Type B pancreatic cell (in vitro differentiated cells): ENCODE measurements at regions not wholly inside any gene's neighbourhood (a gene's known extent, or its start where the extent isn't known, plus 50 kb on each side); places are given as distances from the start of the nearest gene placed in this dataset.

Source experiments
- DNase-seq: peaks from one replicate; pipeline ENCODE4 v3.0.0; 2021; ENCODE audit warnings: mixed read lengths; ENCODE audit not compliant: unreplicated experiment; ENCODE audit errors: extremely low spot score
- H3K27ac Mint-ChIP-seq: 2 replicates; pipeline ENCODE4 v1.8.0; 2021; ENCODE audit warnings: mild to moderate bottlenecking, mixed read lengths
- H3K27me3 Mint-ChIP-seq: 2 replicates; pipeline ENCODE4 v1.8.0; 2021; ENCODE audit warnings: mixed read lengths
- H3K36me3 Mint-ChIP-seq: 2 replicates; pipeline ENCODE4 v1.8.0; 2021; ENCODE audit warnings: mixed read lengths
- H3K4me1 Mint-ChIP-seq: one replicate; pipeline ENCODE4 v1.8.0; 2021; ENCODE audit warnings: mixed read lengths; ENCODE audit not compliant: unreplicated experiment
- H3K4me3 Mint-ChIP-seq: 2 replicates; pipeline ENCODE4 v1.8.0; 2021; ENCODE audit warnings: mild to moderate bottlenecking, mixed read lengths
- H3K9me3 Mint-ChIP-seq: 2 replicates; pipeline ENCODE4 v1.8.0; 2021; ENCODE audit warnings: mixed read lengths
- TF ChIP-seq, protein P1 (sequence below): fragments of 200-600 bp; sonication (generic); conservative IDR thresholded peaks from 2 replicates; pipeline ENCODE4 v1.5.0; 2021; ENCODE audit warnings: antibody characterized with exemption, mild to moderate bottlenecking

DNA sequence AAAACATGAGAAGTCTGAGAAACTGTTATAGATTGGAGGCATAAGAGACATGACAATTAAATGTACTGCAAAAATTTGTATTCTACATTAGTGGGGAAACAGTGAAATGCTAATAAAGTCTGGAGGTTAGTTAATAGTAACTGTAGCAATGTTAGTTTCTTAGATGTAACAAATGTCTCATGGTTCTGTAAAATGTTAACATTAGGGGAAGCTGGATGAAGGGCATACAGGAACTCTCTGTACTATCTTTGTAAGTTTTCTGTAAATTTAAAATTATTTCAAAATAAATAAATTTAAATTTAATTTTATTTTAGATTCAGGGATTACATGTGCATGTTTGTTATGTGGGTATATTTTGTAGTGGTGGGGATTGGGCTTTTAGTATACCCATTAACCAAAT is 70.0 kb upstream of the IRX6 start:
- peaks cover 12% of the 10 kb centered on the region for H3K9me3 Mint-ChIP-seq
- no peak overlapping the region for H3K27ac Mint-ChIP-seq
- H3K4me1 Mint-ChIP-seq = peaks cover 18% of the 10 kb centered on the region
- TF ChIP-seq, protein P1, sequence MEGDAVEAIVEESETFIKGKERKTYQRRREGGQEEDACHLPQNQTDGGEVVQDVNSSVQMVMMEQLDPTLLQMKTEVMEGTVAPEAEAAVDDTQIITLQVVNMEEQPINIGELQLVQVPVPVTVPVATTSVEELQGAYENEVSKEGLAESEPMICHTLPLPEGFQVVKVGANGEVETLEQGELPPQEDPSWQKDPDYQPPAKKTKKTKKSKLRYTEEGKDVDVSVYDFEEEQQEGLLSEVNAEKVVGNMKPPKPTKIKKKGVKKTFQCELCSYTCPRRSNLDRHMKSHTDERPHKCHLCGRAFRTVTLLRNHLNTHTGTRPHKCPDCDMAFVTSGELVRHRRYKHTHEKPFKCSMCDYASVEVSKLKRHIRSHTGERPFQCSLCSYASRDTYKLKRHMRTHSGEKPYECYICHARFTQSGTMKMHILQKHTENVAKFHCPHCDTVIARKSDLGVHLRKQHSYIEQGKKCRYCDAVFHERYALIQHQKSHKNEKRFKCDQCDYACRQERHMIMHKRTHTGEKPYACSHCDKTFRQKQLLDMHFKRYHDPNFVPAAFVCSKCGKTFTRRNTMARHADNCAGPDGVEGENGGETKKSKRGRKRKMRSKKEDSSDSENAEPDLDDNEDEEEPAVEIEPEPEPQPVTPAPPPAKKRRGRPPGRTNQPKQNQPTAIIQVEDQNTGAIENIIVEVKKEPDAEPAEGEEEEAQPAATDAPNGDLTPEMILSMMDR = no peak
- H3K36me3 Mint-ChIP-seq = no peaks in the 10 kb centered on the region
- peaks cover 21% of the 10 kb centered on the region for H3K27me3 Mint-ChIP-seq
- H3K4me3 Mint-ChIP-seq = no peak overlapping the region
- DNase-seq = no peak

DNA sequence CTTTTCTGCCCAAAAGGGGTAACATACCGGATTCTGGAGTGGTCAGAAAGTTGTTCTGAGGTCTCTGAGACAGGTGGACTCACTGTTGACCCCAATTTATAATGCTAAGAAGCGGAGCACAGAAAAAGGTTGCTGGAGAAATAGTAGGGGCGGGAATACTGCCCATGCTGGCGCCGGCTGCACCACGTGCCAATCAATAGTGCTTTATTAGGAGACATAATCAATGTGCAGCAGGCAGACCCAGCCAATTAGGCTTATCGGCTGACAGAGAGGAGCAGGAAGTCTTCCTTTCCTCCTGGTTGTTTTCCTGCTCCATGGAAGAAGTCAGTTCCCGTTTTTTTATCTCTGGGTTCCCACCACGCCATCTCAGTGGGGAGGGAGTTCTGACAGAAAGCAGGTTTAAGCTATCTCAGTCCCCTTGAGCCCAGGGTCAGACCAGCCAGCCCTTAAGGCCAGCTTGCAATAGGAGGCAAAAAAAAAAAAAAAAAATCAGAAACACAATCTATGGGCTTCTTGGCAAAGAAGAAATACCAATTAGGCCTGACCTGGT is 68.2 kb upstream of the IRX6 start:
- no peaks in the 10 kb centered on the region for H3K36me3 Mint-ChIP-seq
- no peak overlapping the region for H3K4me3 Mint-ChIP-seq
- H3K9me3 Mint-ChIP-seq = peaks cover 12% of the 10 kb centered on the region
- no peak overlapping the region for H3K27ac Mint-ChIP-seq
- TF ChIP-seq, protein P1 = no peak
- peaks cover 18% of the 10 kb centered on the region for H3K4me1 Mint-ChIP-seq
- no peak for DNase-seq
- H3K27me3 Mint-ChIP-seq = peaks cover 25% of the 10 kb centered on the region

DNA sequence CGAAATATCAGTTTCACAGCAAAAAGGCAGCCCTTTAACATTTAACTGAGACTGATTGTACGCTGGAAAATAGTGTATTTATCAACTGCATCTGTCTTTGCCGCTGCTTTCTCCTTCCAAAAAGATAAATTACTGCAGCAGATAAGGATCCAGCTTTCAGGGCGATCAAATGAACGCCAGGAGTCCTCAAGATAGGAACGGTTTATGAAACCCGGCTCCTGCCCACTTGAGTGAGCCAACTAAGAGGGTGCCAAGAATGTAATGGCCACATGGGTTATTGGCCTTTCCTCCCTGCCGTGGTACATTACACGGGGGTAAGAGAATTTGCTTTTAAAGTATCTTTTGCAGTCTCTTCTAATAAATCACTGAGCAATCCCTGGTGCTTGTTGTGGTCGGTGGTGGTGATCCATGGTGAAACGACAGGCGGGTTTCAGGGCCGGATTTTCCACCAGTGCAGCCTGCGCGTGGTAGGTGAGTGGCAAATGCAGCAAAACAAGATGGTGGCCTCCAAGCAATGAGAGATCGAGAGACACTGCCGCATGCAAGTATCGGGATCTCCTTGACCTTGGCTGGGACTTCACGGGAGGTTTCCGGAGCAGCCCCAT is 67.5 kb upstream of the IRX6 start:
- H3K36me3 Mint-ChIP-seq = no peaks in the 10 kb centered on the region
- DNase-seq = no peak
- peaks cover 23% of the 10 kb centered on the region for H3K27me3 Mint-ChIP-seq
- TF ChIP-seq, protein P1 = no peak
- no peak overlapping the region for H3K4me3 Mint-ChIP-seq
- no peak overlapping the region for H3K27ac Mint-ChIP-seq
- H3K9me3 Mint-ChIP-seq = peaks cover 12% of the 10 kb centered on the region
- peaks cover 18% of the 10 kb centered on the region for H3K4me1 Mint-ChIP-seq

DNA sequence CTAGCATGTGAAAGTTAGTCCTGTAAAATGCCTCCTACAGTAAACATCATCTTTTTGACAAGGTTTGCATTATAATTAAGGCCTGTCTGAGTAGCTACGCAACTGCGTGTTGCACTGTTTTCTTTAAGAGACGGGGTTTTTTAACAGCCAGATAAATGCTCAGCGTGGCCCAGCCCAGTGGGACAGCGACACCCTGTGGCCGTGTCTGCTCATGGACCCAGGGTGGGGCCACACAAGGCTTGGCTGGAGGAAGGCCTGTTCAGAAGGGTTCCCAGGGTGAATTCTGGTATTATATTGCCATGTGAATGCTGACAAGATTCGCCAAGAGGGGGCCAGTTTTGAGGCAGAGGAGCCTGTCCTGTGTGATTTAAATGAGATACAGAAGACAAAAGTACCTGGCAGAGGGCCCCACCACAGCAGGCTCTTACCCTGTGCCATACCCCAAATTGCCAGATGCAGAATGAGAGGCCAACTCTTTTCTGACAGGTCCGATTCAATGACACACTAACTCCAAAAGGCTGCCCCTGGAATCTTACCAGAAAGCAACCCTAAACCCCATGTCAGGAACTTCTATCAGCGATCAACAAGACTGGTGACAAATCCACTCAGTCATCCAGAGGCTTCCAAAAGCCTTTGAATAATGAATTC is 65.9 kb upstream of the IRX6 start:
- TF ChIP-seq, protein P1 = peak; percentile 89
- peaks cover 12% of the 10 kb centered on the region for H3K9me3 Mint-ChIP-seq
- H3K27me3 Mint-ChIP-seq = peaks cover 24% of the 10 kb centered on the region
- no peak overlapping the region for H3K27ac Mint-ChIP-seq
- no peaks in the 10 kb centered on the region for H3K36me3 Mint-ChIP-seq
- peaks cover 22% of the 10 kb centered on the region for H3K4me1 Mint-ChIP-seq
- peak; percentile 76 for DNase-seq
- no peak overlapping the region for H3K4me3 Mint-ChIP-seq

DNA sequence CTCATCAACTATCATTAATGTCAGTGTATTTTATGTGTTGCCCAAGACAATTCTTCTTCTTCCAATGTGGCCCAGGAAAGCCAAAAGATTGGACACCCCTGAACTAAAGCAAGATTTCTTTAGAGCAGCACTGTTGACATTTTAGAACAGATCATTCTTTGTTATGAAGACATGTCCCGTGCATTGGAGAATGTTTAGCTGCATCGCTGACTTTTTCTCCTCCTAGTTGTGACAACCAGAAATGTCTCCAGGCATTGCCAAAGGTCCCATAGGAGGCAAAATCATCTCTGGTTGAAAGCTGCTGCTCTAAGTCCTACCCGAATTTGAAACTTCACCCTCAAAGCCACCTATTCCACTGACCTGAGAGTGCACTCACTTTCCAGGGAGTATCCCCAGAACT is 62.7 kb upstream of the IRX6 start:
- H3K27me3 Mint-ChIP-seq = peaks cover 32% of the 10 kb centered on the region
- TF ChIP-seq, protein P1 = no peak
- H3K27ac Mint-ChIP-seq = no peak overlapping the region

More for the DNA sequence above, 62.7 kb upstream of the IRX6 start:
- DNase-seq = no peak
- Mint-ChIP-seq H3K4me1 (peaks cover 17% of the 10 kb centered on the region), H3K4me3 (no peak overlapping the region), H3K36me3 (no peaks in the 10 kb centered on the region), H3K9me3 (no peaks in the 10 kb centered on the region)
